CD4-positive, alpha-beta T cell treated with Interleukin-2 at 100 ng/mL for 4 hours (primary cell): ENCODE measurements at regions not wholly inside any gene's neighbourhood (a gene's known extent, or its start where the extent isn't known, plus 50 kb on each side); places are given as distances from the start of the nearest gene placed in this dataset.
"Not testable (repeated sequence)": the region's sequence is repeated elsewhere in the genome, so short reads cannot be mapped to it uniquely, and the experiment has no call there.

Experiments used
- DNase-seq: peaks from one replicate; pipeline ENCODE4 v3.0.0-alpha.2; 2020; ENCODE audit warnings: low spot score

- no peak for DNase-seq
Measured at GRCh38 chr1:166305371-166305770, 138.6 kb upstream of the FAM78B start.

- DNase-seq = no peak
Measured at GRCh38 chr1:166307261-166308188, 140.7 kb upstream of the FAM78B start.

GRCh38 chr1:166316306-166316705, 149.5 kb upstream of the FAM78B start:
- DNase-seq = not testable (repeated sequence)

- DNase-seq = no peak
Measured at GRCh38 chr1:166322470-166322869, 155.7 kb upstream of the FAM78B start.

- DNase-seq = no peak
Measured at GRCh38 chr1:166327886-166328285, 161.1 kb upstream of the FAM78B start.

- no peak for DNase-seq
Measured at GRCh38 chr1:166328956-166329355, 162.2 kb upstream of the FAM78B start.

- DNase-seq = no peak
Measured at GRCh38 chr1:166330096-166330495, 163.3 kb upstream of the FAM78B start.

GRCh38 chr1:166338105-166338504, 171.3 kb upstream of the FAM78B start:
- DNase-seq = no peak

- DNase-seq = no peak
Measured at GRCh38 chr1:166340709-166341108, 173.9 kb upstream of the FAM78B start.

- no peak for DNase-seq
Measured at GRCh38 chr1:166343276-166343675, 176.5 kb upstream of the FAM78B start.

- no peak for DNase-seq
Measured at GRCh38 chr1:166350490-166350889, 183.7 kb upstream of the FAM78B start.

- no peak for DNase-seq
Measured at GRCh38 chr1:166351676-166352075, 184.9 kb upstream of the FAM78B start.

GRCh38 chr1:166353213-166353612, 186.4 kb upstream of the FAM78B start:
- no peak for DNase-seq

- no peak for DNase-seq
Measured at GRCh38 chr1:166354406-166354805, 187.6 kb upstream of the FAM78B start.

- DNase-seq = no peak
Measured at GRCh38 chr1:166365081-166365480, 198.3 kb upstream of the FAM78B start.

- DNase-seq = no peak
Measured at GRCh38 chr1:166368030-166368429, 201.2 kb upstream of the FAM78B start.

- DNase-seq = no peak
Measured at GRCh38 chr1:166377896-166378295, 211.1 kb upstream of the FAM78B start.

- DNase-seq = no peak
Measured at GRCh38 chr1:166378805-166379204, 212.0 kb upstream of the FAM78B start.

GRCh38 chr1:166379447-166379846, 212.6 kb upstream of the FAM78B start:
- DNase-seq = no peak

GRCh38 chr1:166383137-166383536, 216.3 kb upstream of the FAM78B start:
- DNase-seq = no peak

GRCh38 chr1:166383635-166384346, 217.0 kb upstream of the FAM78B start:
- no peak for DNase-seq

GRCh38 chr1:166384948-166385347, 218.1 kb upstream of the FAM78B start:
- no peak for DNase-seq

- no peak for DNase-seq
Measured at GRCh38 chr1:166390366-166391033, 223.7 kb upstream of the FAM78B start.
